ENCODE measurements at regions not wholly inside any gene's neighbourhood (a gene's known extent, or its start where the extent isn't known, plus 50 kb on each side); places are given as distances from the start of the nearest gene placed in this dataset.
"Not testable (repeated sequence)": the region's sequence is repeated elsewhere in the genome, so short reads cannot be mapped to it uniquely, and the experiment has no call there.

- not testable (repeated sequence) for H3K9ac ChIP-seq (ENCODE audit: low read length); H3K4me3 ChIP-seq (ENCODE audit: low read depth, low read length); H3K27ac ChIP-seq (ENCODE audit: low read depth, low read length); H3K36me3 ChIP-seq (ENCODE audit: control insufficient read depth, insufficient read depth, low read length); H3K4me1 ChIP-seq (ENCODE audit: control insufficient read depth, insufficient read depth, low read length); H3K27me3 ChIP-seq (ENCODE audit: control insufficient read depth, insufficient read depth, low read length); H3K9me3 ChIP-seq (ENCODE audit: control insufficient read depth, insufficient read depth, low read depth, low read length)
These were observed 465.2 kb upstream of the ZNG1F start for GRCh38 chr9:41654349-41654748.

- H3K27ac ChIP-seq (ENCODE audit: low read depth, low read length); H3K36me3 ChIP-seq (ENCODE audit: control insufficient read depth, insufficient read depth, low read length); H3K9me3 ChIP-seq (ENCODE audit: control insufficient read depth, insufficient read depth, low read depth, low read length); H3K9ac ChIP-seq (ENCODE audit: low read length); H3K27me3 ChIP-seq (ENCODE audit: control insufficient read depth, insufficient read depth, low read length); H3K4me1 ChIP-seq (ENCODE audit: control insufficient read depth, insufficient read depth, low read length); H3K4me3 ChIP-seq (ENCODE audit: low read depth, low read length): not testable (repeated sequence)
These were observed 464.6 kb upstream of the ZNG1F start for GRCh38 chr9:41653560-41654340.

- not testable (repeated sequence) for H3K4me3 ChIP-seq (ENCODE audit: low read depth, low read length); H3K9ac ChIP-seq (ENCODE audit: low read length); H3K9me3 ChIP-seq (ENCODE audit: control insufficient read depth, insufficient read depth, low read depth, low read length); H3K27ac ChIP-seq (ENCODE audit: low read depth, low read length); H3K4me1 ChIP-seq (ENCODE audit: control insufficient read depth, insufficient read depth, low read length); H3K27me3 ChIP-seq (ENCODE audit: control insufficient read depth, insufficient read depth, low read length); H3K36me3 ChIP-seq (ENCODE audit: control insufficient read depth, insufficient read depth, low read length)
These were observed 463.7 kb upstream of the ZNG1F start for GRCh38 chr9:41652800-41653199.

- not testable (repeated sequence) for H3K27me3 ChIP-seq (ENCODE audit: control insufficient read depth, insufficient read depth, low read length)
These were observed 463.1 kb upstream of the ZNG1F start for GRCh38 chr9:41652100-41652713.

GRCh38 chr9:41650086-41650485 is 461.0 kb upstream of the ZNG1F start:
- H3K9ac ChIP-seq (ENCODE audit: low read length) = not testable (repeated sequence)

More at GRCh38 chr9:41652100-41652713, 463.1 kb upstream of the ZNG1F start:
- H3K9ac ChIP-seq (ENCODE audit: low read length); H3K4me1 ChIP-seq (ENCODE audit: control insufficient read depth, insufficient read depth, low read length); H3K4me3 ChIP-seq (ENCODE audit: low read depth, low read length); H3K27ac ChIP-seq (ENCODE audit: low read depth, low read length); H3K36me3 ChIP-seq (ENCODE audit: control insufficient read depth, insufficient read depth, low read length); H3K9me3 ChIP-seq (ENCODE audit: control insufficient read depth, insufficient read depth, low read depth, low read length): not testable (repeated sequence)

GRCh38 chr9:41648564-41648963 is 459.4 kb upstream of the ZNG1F start:
- H3K27ac ChIP-seq (ENCODE audit: low read depth, low read length); H3K36me3 ChIP-seq (ENCODE audit: control insufficient read depth, insufficient read depth, low read length); H3K9ac ChIP-seq (ENCODE audit: low read length): not testable (repeated sequence)

More at GRCh38 chr9:41650086-41650485, 461.0 kb upstream of the ZNG1F start:
- H3K4me3 ChIP-seq (ENCODE audit: low read depth, low read length); H3K9me3 ChIP-seq (ENCODE audit: control insufficient read depth, insufficient read depth, low read depth, low read length); H3K27me3 ChIP-seq (ENCODE audit: control insufficient read depth, insufficient read depth, low read length); H3K36me3 ChIP-seq (ENCODE audit: control insufficient read depth, insufficient read depth, low read length); H3K4me1 ChIP-seq (ENCODE audit: control insufficient read depth, insufficient read depth, low read length); H3K27ac ChIP-seq (ENCODE audit: low read depth, low read length): not testable (repeated sequence)

GRCh38 chr9:41646246-41646645 is 457.1 kb upstream of the ZNG1F start:
- not testable (repeated sequence) for H3K27me3 ChIP-seq (ENCODE audit: control insufficient read depth, insufficient read depth, low read length); H3K27ac ChIP-seq (ENCODE audit: low read depth, low read length); H3K9me3 ChIP-seq (ENCODE audit: control insufficient read depth, insufficient read depth, low read depth, low read length); H3K36me3 ChIP-seq (ENCODE audit: control insufficient read depth, insufficient read depth, low read length); H3K4me3 ChIP-seq (ENCODE audit: low read depth, low read length); H3K4me1 ChIP-seq (ENCODE audit: control insufficient read depth, insufficient read depth, low read length); H3K9ac ChIP-seq (ENCODE audit: low read length)

More at GRCh38 chr9:41648564-41648963, 459.4 kb upstream of the ZNG1F start:
- not testable (repeated sequence) for H3K9me3 ChIP-seq (ENCODE audit: control insufficient read depth, insufficient read depth, low read depth, low read length); H3K27me3 ChIP-seq (ENCODE audit: control insufficient read depth, insufficient read depth, low read length); H3K4me1 ChIP-seq (ENCODE audit: control insufficient read depth, insufficient read depth, low read length); H3K4me3 ChIP-seq (ENCODE audit: low read depth, low read length)

GRCh38 chr9:41643571-41644279 is 454.6 kb upstream of the ZNG1F start:
- not testable (repeated sequence) for H3K4me1 ChIP-seq (ENCODE audit: control insufficient read depth, insufficient read depth, low read length); H3K9me3 ChIP-seq (ENCODE audit: control insufficient read depth, insufficient read depth, low read depth, low read length); H3K36me3 ChIP-seq (ENCODE audit: control insufficient read depth, insufficient read depth, low read length); H3K27me3 ChIP-seq (ENCODE audit: control insufficient read depth, insufficient read depth, low read length); H3K27ac ChIP-seq (ENCODE audit: low read depth, low read length)
- Histone ChIP-seq H3K4me3 (ENCODE audit: low read depth, low read length) (peak overlapping the region; percentile 51), H3K9ac (ENCODE audit: low read length) (peak overlapping the region; percentile 33)

GRCh38 chr9:41633726-41634125 is 444.6 kb upstream of the ZNG1F start:
- H3K4me1 ChIP-seq (ENCODE audit: control insufficient read depth, insufficient read depth, low read length) = not testable (repeated sequence)

GRCh38 chr9:41623666-41624065 is 434.5 kb upstream of the ZNG1F start:
- H3K4me1 ChIP-seq (ENCODE audit: control insufficient read depth, insufficient read depth, low read length); H3K36me3 ChIP-seq (ENCODE audit: control insufficient read depth, insufficient read depth, low read length); H3K9me3 ChIP-seq (ENCODE audit: control insufficient read depth, insufficient read depth, low read depth, low read length); H3K27ac ChIP-seq (ENCODE audit: low read depth, low read length); H3K9ac ChIP-seq (ENCODE audit: low read length); H3K27me3 ChIP-seq (ENCODE audit: control insufficient read depth, insufficient read depth, low read length); H3K4me3 ChIP-seq (ENCODE audit: low read depth, low read length): not testable (repeated sequence)

More at GRCh38 chr9:41633726-41634125, 444.6 kb upstream of the ZNG1F start:
- H3K9me3 ChIP-seq (ENCODE audit: control insufficient read depth, insufficient read depth, low read depth, low read length); H3K27me3 ChIP-seq (ENCODE audit: control insufficient read depth, insufficient read depth, low read length); H3K9ac ChIP-seq (ENCODE audit: low read length); H3K27ac ChIP-seq (ENCODE audit: low read depth, low read length); H3K4me3 ChIP-seq (ENCODE audit: low read depth, low read length); H3K36me3 ChIP-seq (ENCODE audit: control insufficient read depth, insufficient read depth, low read length): not testable (repeated sequence)

GRCh38 chr9:41619254-41619653 is 430.1 kb upstream of the ZNG1F start:
- H3K4me1 ChIP-seq (ENCODE audit: control insufficient read depth, insufficient read depth, low read length); H3K4me3 ChIP-seq (ENCODE audit: low read depth, low read length); H3K27me3 ChIP-seq (ENCODE audit: control insufficient read depth, insufficient read depth, low read length); H3K36me3 ChIP-seq (ENCODE audit: control insufficient read depth, insufficient read depth, low read length); H3K9ac ChIP-seq (ENCODE audit: low read length); H3K27ac ChIP-seq (ENCODE audit: low read depth, low read length); H3K9me3 ChIP-seq (ENCODE audit: control insufficient read depth, insufficient read depth, low read depth, low read length): not testable (repeated sequence)

Data from HUES6 (cell line).